CD4-positive, alpha-beta memory T cell (primary cell): ENCODE measurements at regions not wholly inside any gene's neighbourhood (a gene's known extent, or its start where the extent isn't known, plus 50 kb on each side); places are given as distances from the start of the nearest gene placed in this dataset.

Source experiments
- CTCF ChIA-PET: fragments of 350-600 bp; sonication (Branson Sonifier 250); formaldehyde crosslinking; loops from one replicate; lab custom pipeline; 2021; ENCODE audit warnings: inconsistent platforms; ENCODE audit not compliant: partially characterized antibody; lab: Charles Lee
- POLR2A ChIA-PET: fragments of 350-600 bp; sonication (Branson Sonifier 250); formaldehyde crosslinking; loops from one replicate; lab custom pipeline; 2021; ENCODE audit not compliant: partially characterized antibody; lab: Charles Lee
- DNase-seq, 5 donors: peaks; one replicate each; pipeline versions ENCODE4 v3.0.0 to v3.0.0-alpha.2; 2020 to 2022; ENCODE audit warnings: mixed read lengths in 1 of 5
- H3K27ac ChIP-seq: one replicate; pipeline ENCODE4 v1.7.0; 2013; ENCODE audit warnings: low read depth, low read length
- H3K27me3 ChIP-seq: 2 replicates; pipeline ENCODE4 v1.7.0; 2013; ENCODE audit warnings: mild to moderate bottlenecking, low read length, moderate library complexity; ENCODE audit not compliant: insufficient read depth
- H3K36me3 ChIP-seq: 2 replicates; pipeline ENCODE4 v1.7.0; 2013; ENCODE audit warnings: mild to moderate bottlenecking, low read length, moderate library complexity; ENCODE audit not compliant: insufficient read depth
- H3K4me1 ChIP-seq: 2 replicates; pipeline ENCODE4 v1.7.0; 2013; ENCODE audit warnings: mild to moderate bottlenecking, low read length, moderate library complexity; ENCODE audit not compliant: insufficient read depth
- H3K4me3 ChIP-seq, 2 donors: one replicate each; pipeline ENCODE4 v1.7.0; 2013; ENCODE audit warnings: low read length in 2 of 2, mild to moderate bottlenecking in 1 of 2
- H3K9me3 ChIP-seq, 2 donors: one replicate each; pipeline ENCODE4 v1.7.0; 2013; ENCODE audit warnings: low read length in 2 of 2, control low read depth in 1 of 2; ENCODE audit not compliant: control insufficient read depth in 1 of 2
- H3K27ac Mint-ChIP-seq, 7 donors: one replicate each; pipeline ENCODE4 v1.8.0; 2020 to 2021; ENCODE audit warnings: mixed read lengths in 7 of 7, mild to moderate bottlenecking in 6 of 7, inconsistent platforms in 3 of 7, moderate library complexity in 3 of 7
- H3K27me3 Mint-ChIP-seq, 2 donors: one replicate each; pipeline ENCODE4 v1.8.0; 2020 to 2021; ENCODE audit warnings: mixed read lengths in 2 of 2
- H3K36me3 Mint-ChIP-seq, 2 donors: one replicate each; pipeline ENCODE4 v1.8.0; 2020 to 2021; ENCODE audit warnings: mixed read lengths in 2 of 2, inconsistent platforms in 1 of 2, mild to moderate bottlenecking in 1 of 2
- H3K4me1 Mint-ChIP-seq, 4 donors: one replicate each; pipeline ENCODE4 v1.8.0; 2020 to 2021; ENCODE audit warnings: mixed read lengths in 4 of 4, mild to moderate bottlenecking in 1 of 4
- H3K4me3 Mint-ChIP-seq, 8 donors: one replicate each; pipeline ENCODE4 v1.8.0; 2020 to 2021; ENCODE audit warnings: mixed read lengths in 8 of 8, mild to moderate bottlenecking in 7 of 8, moderate library complexity in 6 of 8, inconsistent platforms in 3 of 8
- H3K9me3 Mint-ChIP-seq, 8 donors: one replicate each; pipeline ENCODE4 v1.8.0; 2020 to 2021; ENCODE audit warnings: mixed read lengths in 8 of 8, mild to moderate bottlenecking in 5 of 8, inconsistent platforms in 3 of 8, moderate library complexity in 1 of 8
- intact Hi-C: fragments of 100-400 bp; cut with micrococcal nuclease; formaldehyde crosslinking; loops from one replicate; pipeline ENCODE4 v1.15.1; 2023

DNA sequence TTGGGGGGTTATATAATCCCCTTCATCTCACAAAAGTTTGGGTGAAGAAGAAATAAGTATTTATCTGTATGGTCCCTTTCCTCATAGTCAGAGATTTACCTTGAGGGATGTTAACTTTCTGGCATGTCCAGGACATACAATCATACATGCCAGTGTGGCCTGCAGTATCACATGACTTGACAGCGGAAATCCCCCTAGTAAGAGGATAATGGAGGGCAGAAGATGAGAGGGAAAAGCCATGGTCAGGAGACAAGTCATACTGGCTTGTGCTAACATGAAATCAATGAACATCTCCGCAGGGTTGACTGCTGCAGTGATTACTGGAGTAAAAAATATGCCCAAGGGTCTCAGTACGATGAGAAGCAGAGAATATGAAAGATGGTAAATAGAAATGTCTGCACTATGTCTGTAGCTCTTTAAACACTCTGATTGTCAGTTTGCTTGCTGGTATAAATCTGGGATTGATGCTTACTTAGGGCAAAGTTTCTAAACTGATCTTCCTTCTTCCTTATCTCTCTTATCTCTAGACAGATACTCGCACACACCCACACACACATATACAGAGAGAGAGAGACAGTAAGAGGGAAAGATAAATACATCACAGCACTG is 1385.6 kb upstream of the ADGRL3 start:
- H3K4me3 ChIP-seq = no peak overlapping the region
- H3K27me3 ChIP-seq = no peaks in the 10 kb centered on the region
- DNase-seq = no peak
- Mint-ChIP-seq H3K27ac (no peak overlapping the region), H3K36me3 (no peaks in the 10 kb centered on the region), H3K27me3 (no peaks in the 10 kb centered on the region), H3K4me1 (no peaks in the 10 kb centered on the region), H3K4me3 (no peak overlapping the region), H3K9me3 (peaks cover 0 to 8% (median 2%) of the 10 kb centered on the region in 8 donors)
- H3K9me3 ChIP-seq = no peaks in the 10 kb centered on the region
- H3K36me3 ChIP-seq = no peaks in the 10 kb centered on the region
- H3K4me1 ChIP-seq = no peaks in the 10 kb centered on the region
- ChIA-PET CTCF (no interaction called here), POLR2A (no interaction called here)
- intact Hi-C loops = no loop called here
- H3K27ac ChIP-seq = no peak overlapping the region

DNA sequence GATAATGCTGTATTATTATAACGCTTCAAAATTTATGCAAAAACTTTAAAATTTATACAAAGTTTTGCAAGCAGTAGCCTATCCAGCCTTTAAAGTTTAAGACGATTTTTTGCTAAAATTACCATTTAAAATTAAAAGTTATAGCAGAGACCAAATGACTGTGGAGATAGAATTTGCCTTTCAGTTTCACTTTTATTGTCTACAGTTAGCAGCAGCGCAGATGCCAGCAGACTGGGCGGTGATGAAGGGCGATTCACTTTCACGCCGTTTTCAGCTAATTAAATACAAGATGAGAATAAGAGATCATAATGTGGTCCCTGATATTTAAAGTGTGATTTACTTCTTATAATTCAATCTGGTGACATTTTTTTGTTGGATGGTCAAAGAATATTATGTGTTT is 1381.5 kb upstream of the ADGRL3 start:
- no peaks in the 10 kb centered on the region for H3K27me3 Mint-ChIP-seq
- H3K9me3 Mint-ChIP-seq = peaks cover 2 to 11% (median 5%) of the 10 kb centered on the region in 8 donors
- H3K4me1 Mint-ChIP-seq = no peaks in the 10 kb centered on the region
- H3K27me3 ChIP-seq = no peaks in the 10 kb centered on the region
- POLR2A ChIA-PET = no interaction called here
- no peaks in the 10 kb centered on the region for H3K9me3 ChIP-seq
- intact Hi-C loops = no loop called here
- H3K36me3 ChIP-seq = no peaks in the 10 kb centered on the region
- H3K27ac ChIP-seq = no peak overlapping the region
- no peak for DNase-seq
- H3K4me3 Mint-ChIP-seq = peak overlapping the region in 3 of 8 donors; percentile 43 to 50 (median 44)
- H3K27ac Mint-ChIP-seq = no peak overlapping the region
- CTCF ChIA-PET = no interaction called here
- no peak overlapping the region for H3K4me3 ChIP-seq
- H3K36me3 Mint-ChIP-seq = no peaks in the 10 kb centered on the region
- no peaks in the 10 kb centered on the region for H3K4me1 ChIP-seq

DNA sequence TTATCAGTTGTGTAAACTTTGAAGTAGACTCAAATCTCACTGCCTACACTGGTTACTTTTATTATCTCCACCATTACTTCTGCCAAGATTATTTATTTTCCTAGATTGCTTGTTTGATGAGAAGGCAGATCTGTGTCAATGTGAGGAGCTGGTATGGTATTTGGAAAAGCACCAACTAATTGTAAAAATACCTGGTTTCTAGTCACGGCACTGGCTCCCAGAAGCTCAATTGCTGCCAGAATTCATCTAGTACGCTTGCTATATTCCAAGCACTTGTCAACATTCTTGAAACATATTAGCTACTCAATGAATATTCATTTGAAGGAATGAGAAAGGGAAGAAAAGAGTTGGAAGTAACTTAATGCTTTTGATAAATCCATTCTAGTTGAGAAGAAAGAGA is 1376.8 kb upstream of the ADGRL3 start:
- ChIA-PET POLR2A (no interaction called here), CTCF (no interaction called here)
- Mint-ChIP-seq H3K27me3 (no peaks in the 10 kb centered on the region), H3K9me3 (peaks cover 4 to 23% (median 11%) of the 10 kb centered on the region in 8 donors), H3K36me3 (no peaks in the 10 kb centered on the region), H3K4me1 (no peaks in the 10 kb centered on the region), H3K27ac (no peak overlapping the region), H3K4me3 (no peak overlapping the region)
- H3K9me3 ChIP-seq = no peaks in the 10 kb centered on the region
- no peaks in the 10 kb centered on the region for H3K36me3 ChIP-seq
- no peaks in the 10 kb centered on the region for H3K27me3 ChIP-seq
- no peak for DNase-seq
- intact Hi-C loops = no loop called here
- no peak overlapping the region for H3K4me3 ChIP-seq
- no peak overlapping the region for H3K27ac ChIP-seq
- H3K4me1 ChIP-seq = no peaks in the 10 kb centered on the region

DNA sequence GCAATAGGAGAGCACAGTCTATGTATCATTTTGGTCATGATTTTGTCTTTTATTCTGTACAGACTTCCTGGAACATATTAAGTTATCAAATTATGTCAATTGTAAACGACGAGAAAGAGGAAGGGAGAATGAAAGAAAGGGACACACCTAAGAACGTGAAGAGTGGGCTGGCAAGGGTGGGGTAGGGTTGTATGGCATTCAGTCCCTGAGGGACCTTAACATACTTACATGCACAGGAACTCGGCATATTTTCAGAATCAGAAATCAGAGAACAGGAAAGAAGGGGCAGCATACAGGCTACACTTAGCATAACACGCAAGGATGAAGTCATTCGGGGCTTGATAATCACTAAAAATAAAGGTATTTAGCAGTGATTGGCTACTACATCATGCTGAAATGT is 1375.0 kb upstream of the ADGRL3 start:
- CTCF ChIA-PET = no interaction called here
- H3K36me3 Mint-ChIP-seq = no peaks in the 10 kb centered on the region
- H3K27ac Mint-ChIP-seq = no peak overlapping the region
- no peak overlapping the region for H3K4me3 ChIP-seq
- H3K9me3 Mint-ChIP-seq = peaks cover 5 to 25% (median 12%) of the 10 kb centered on the region in 8 donors
- no peak overlapping the region for H3K27ac ChIP-seq
- no peak for DNase-seq
- intact Hi-C loops = no loop called here
- H3K4me1 ChIP-seq = no peaks in the 10 kb centered on the region
- no peaks in the 10 kb centered on the region for H3K9me3 ChIP-seq
- H3K27me3 ChIP-seq = no peaks in the 10 kb centered on the region
- no peaks in the 10 kb centered on the region for H3K4me1 Mint-ChIP-seq
- POLR2A ChIA-PET = no interaction called here
- no peaks in the 10 kb centered on the region for H3K36me3 ChIP-seq
- H3K4me3 Mint-ChIP-seq = no peak overlapping the region
- no peaks in the 10 kb centered on the region for H3K27me3 Mint-ChIP-seq

GRCh38 chr4:59831746-59832145 is 1368.4 kb upstream of the ADGRL3 start:
- no peak overlapping the region for H3K27ac Mint-ChIP-seq
- no peak for DNase-seq
- no peaks in the 10 kb centered on the region for H3K36me3 Mint-ChIP-seq
- CTCF ChIA-PET = no interaction called here
- H3K27ac ChIP-seq = no peak overlapping the region
- no peak overlapping the region for H3K4me3 ChIP-seq
- no peak overlapping the region for H3K4me3 Mint-ChIP-seq
- H3K36me3 ChIP-seq = no peaks in the 10 kb centered on the region
- H3K27me3 ChIP-seq = no peaks in the 10 kb centered on the region
- H3K9me3 ChIP-seq = no peaks in the 10 kb centered on the region
- H3K4me1 ChIP-seq = no peaks in the 10 kb centered on the region
- intact Hi-C loops = no loop called here
- POLR2A ChIA-PET = no interaction called here
- no peaks in the 10 kb centered on the region for H3K27me3 Mint-ChIP-seq
- H3K4me1 Mint-ChIP-seq = no peaks in the 10 kb centered on the region
- H3K9me3 Mint-ChIP-seq = peaks cover 0 to 13% (median 5%) of the 10 kb centered on the region in 8 donors

DNA sequence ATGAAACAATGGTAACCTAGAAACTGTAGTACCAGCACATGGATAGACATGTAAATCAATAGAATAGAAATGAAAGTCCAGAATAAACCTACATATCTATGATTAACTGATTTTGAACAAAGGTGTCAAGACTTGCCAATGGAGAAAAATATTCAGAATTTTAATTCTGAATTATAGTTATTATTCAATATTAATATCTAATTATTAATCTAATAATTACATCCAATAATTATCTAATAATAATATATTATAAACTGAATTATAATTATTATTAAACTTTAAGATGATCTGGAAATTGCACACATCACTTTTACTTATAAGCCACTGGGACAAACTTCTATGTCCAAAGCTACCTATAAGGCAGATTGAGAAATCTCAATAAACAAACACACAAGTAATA is 1365.2 kb upstream of the ADGRL3 start:
- Histone ChIP-seq H3K27ac (no peak overlapping the region), H3K4me1 (no peaks in the 10 kb centered on the region), H3K4me3 (no peak overlapping the region), H3K36me3 (no peaks in the 10 kb centered on the region), H3K27me3 (no peaks in the 10 kb centered on the region), H3K9me3 (no peaks in the 10 kb centered on the region)
- no peak overlapping the region for H3K27ac Mint-ChIP-seq
- POLR2A ChIA-PET = no interaction called here
- intact Hi-C loops = no loop called here
- H3K36me3 Mint-ChIP-seq = no peaks in the 10 kb centered on the region
- no peak for DNase-seq
- peaks cover 0 to 11% (median 4%) of the 10 kb centered on the region in 8 donors for H3K9me3 Mint-ChIP-seq
- no peak overlapping the region for H3K4me3 Mint-ChIP-seq
- H3K27me3 Mint-ChIP-seq = no peaks in the 10 kb centered on the region
- CTCF ChIA-PET = no interaction called here
- no peaks in the 10 kb centered on the region for H3K4me1 Mint-ChIP-seq

GRCh38 chr4:59837751-59838150 is 1362.4 kb upstream of the ADGRL3 start:
- peaks cover 0 to 15% (median 5%) of the 10 kb centered on the region in 8 donors for H3K9me3 Mint-ChIP-seq
- no peak overlapping the region for H3K27ac Mint-ChIP-seq
- no peak for DNase-seq
- H3K9me3 ChIP-seq = no peaks in the 10 kb centered on the region
- no peak overlapping the region for H3K4me3 ChIP-seq
- H3K36me3 Mint-ChIP-seq = no peaks in the 10 kb centered on the region
- H3K27ac ChIP-seq = no peak overlapping the region
- no peaks in the 10 kb centered on the region for H3K36me3 ChIP-seq
- no peaks in the 10 kb centered on the region for H3K27me3 ChIP-seq
- no peaks in the 10 kb centered on the region for H3K4me1 Mint-ChIP-seq
- intact Hi-C loops = no loop called here
- CTCF ChIA-PET = no interaction called here
- POLR2A ChIA-PET = no interaction called here
- no peaks in the 10 kb centered on the region for H3K27me3 Mint-ChIP-seq
- no peak overlapping the region for H3K4me3 Mint-ChIP-seq
- no peaks in the 10 kb centered on the region for H3K4me1 ChIP-seq

- Mint-ChIP-seq H3K27me3 (no peaks in the 10 kb centered on the region), H3K9me3 (peaks cover 2 to 18% (median 5%) of the 10 kb centered on the region in 8 donors), H3K4me3 (no peak overlapping the region), H3K36me3 (no peaks in the 10 kb centered on the region), H3K4me1 (no peaks in the 10 kb centered on the region), H3K27ac (no peak overlapping the region)
- Histone ChIP-seq H3K27ac (no peak overlapping the region), H3K9me3 (no peaks in the 10 kb centered on the region), H3K4me1 (no peaks in the 10 kb centered on the region), H3K27me3 (no peaks in the 10 kb centered on the region), H3K36me3 (no peaks in the 10 kb centered on the region), H3K4me3 (no peak overlapping the region)
- intact Hi-C loops = no loop called here
- ChIA-PET CTCF (no interaction called here), POLR2A (no interaction called here)
- no peak for DNase-seq
Measured at GRCh38 chr4:59838236-59838635, 1361.9 kb upstream of the ADGRL3 start.
